GM12891 (cell line): ENCODE measurements at regions not wholly inside any gene's neighbourhood (a gene's known extent, or its start where the extent isn't known, plus 50 kb on each side); places are given as distances from the start of the nearest gene placed in this dataset.

Source experiments
- POLR2A ChIP-seq: IDR thresholded peaks from 2 replicates; pipeline ENCODE4 v1.6.1; 2011; ENCODE audit warnings: low read depth, low read length, control low read depth
- POLR2AphosphoS5 ChIP-seq: IDR thresholded peaks from 2 replicates; pipeline ENCODE4 v1.6.1; 2011; ENCODE audit warnings: low read depth, low read length, control low read depth
- POU2F2 ChIP-seq: IDR thresholded peaks from 2 replicates; pipeline ENCODE4 v1.6.1; 2011; ENCODE audit warnings: low read depth, mild to moderate bottlenecking, control low read depth, low read length, moderate library complexity
- TAF1 ChIP-seq: IDR thresholded peaks from 2 replicates; pipeline ENCODE4 v1.6.1; 2011; ENCODE audit warnings: low read depth, low read length, control low read depth

GRCh38 chr2:172357442-172357841 is 69.9 kb upstream of the ITGA6 start:
- TF ChIP-seq POU2F2 = no peak
- no peak for TF ChIP-seq POLR2AphosphoS5
- no peak for TF ChIP-seq POLR2A
- no peak for TF ChIP-seq TAF1
